ENCODE measurements at regions not wholly inside any gene's neighbourhood (a gene's known extent, or its start where the extent isn't known, plus 50 kb on each side); places are given as distances from the start of the nearest gene placed in this dataset.

DNA sequence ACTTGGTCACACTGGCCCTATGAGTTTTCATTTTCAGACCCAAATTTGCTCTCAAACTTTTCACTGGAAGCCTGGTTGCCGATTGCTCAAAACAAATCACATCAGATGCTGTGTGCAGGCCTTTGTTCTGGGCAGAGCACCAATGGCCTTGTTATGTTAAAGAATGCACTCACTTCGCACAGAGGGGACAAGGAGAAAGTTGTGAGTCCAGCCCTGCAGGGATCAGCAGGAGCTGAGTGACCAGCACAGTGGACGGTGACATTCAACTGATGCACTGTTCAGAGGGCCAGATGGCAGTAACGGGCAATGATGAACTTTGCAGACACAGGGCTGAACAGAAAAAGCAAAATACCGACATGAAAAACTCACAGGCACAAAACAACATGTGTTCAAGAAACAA is 86.1 kb downstream of the BARX1 start:
- TF ChIP-seq, protein P1, sequence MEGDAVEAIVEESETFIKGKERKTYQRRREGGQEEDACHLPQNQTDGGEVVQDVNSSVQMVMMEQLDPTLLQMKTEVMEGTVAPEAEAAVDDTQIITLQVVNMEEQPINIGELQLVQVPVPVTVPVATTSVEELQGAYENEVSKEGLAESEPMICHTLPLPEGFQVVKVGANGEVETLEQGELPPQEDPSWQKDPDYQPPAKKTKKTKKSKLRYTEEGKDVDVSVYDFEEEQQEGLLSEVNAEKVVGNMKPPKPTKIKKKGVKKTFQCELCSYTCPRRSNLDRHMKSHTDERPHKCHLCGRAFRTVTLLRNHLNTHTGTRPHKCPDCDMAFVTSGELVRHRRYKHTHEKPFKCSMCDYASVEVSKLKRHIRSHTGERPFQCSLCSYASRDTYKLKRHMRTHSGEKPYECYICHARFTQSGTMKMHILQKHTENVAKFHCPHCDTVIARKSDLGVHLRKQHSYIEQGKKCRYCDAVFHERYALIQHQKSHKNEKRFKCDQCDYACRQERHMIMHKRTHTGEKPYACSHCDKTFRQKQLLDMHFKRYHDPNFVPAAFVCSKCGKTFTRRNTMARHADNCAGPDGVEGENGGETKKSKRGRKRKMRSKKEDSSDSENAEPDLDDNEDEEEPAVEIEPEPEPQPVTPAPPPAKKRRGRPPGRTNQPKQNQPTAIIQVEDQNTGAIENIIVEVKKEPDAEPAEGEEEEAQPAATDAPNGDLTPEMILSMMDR (IDR thresholded peaks at IDR 0.05): no peak
- no peak for TF ChIP-seq POLR2A (IDR thresholded peaks at IDR 0.05)

All from body of pancreas (tissue), 4 donors.